Breast epithelium (tissue), 4 donors: ENCODE measurements at regions not wholly inside any gene's neighbourhood (a gene's known extent, or its start where the extent isn't known, plus 50 kb on each side); places are given as distances from the start of the nearest gene placed in this dataset.
"Not testable (repeated sequence)": the region's sequence is repeated elsewhere in the genome, so short reads cannot be mapped to it uniquely, and the experiment has no call there.

ENCODE experiments used
- DNase-seq, 2 donors: peaks; one replicate each; pipeline ENCODE4 v3.0.0-alpha.2; 2019; ENCODE audit warnings: low spot score in 2 of 2
- H3K27ac ChIP-seq, 2 donors: fragments of 200-600 bp; sonication (generic) in 1 of 2; one replicate each; pipeline ENCODE4 v1.5.1; 2016 to 2019; ENCODE audit warnings: mild to moderate bottlenecking in 1 of 2
- H3K27me3 ChIP-seq, 2 donors: fragments of 200-600 bp; sonication (generic) in 1 of 2; one replicate each; pipeline versions ENCODE4 v1.5.1 to v1.6.0; 2017 to 2019; ENCODE audit warnings: control low read depth in 1 of 2, mild to moderate bottlenecking in 1 of 2
- H3K36me3 ChIP-seq: fragments of 200-600 bp; one replicate; pipeline ENCODE4 v1.5.1; 2019
- H3K4me1 ChIP-seq, 2 donors: fragments of 200-600 bp; sonication (generic); one replicate each; pipeline ENCODE4 v1.5.1; 2016 to 2019; ENCODE audit warnings: control low read depth in 1 of 2
- H3K4me3 ChIP-seq, 3 donors: fragments of 200-600 bp; sonication (generic); 1 replicate in 2 of 3; 2 replicates in 1 of 3; pipeline ENCODE4 v1.5.1; 2016 to 2019; ENCODE audit warnings: mild to moderate bottlenecking in 3 of 3, moderate library complexity in 2 of 3
- H3K9me3 ChIP-seq, 2 donors: fragments of 200-600 bp; sonication (generic) in 1 of 2; one replicate each; pipeline ENCODE4 v1.5.1; 2016 to 2019; ENCODE audit warnings: control low read depth in 1 of 2
- POLR2A ChIP-seq: fragments of 450-650 bp; IDR thresholded peaks from one replicate; pipeline ENCODE4 v1.6.1; 2016; ENCODE audit warnings: antibody characterized with exemption, mild to moderate bottlenecking, moderate library complexity
- POLR2AphosphoS5 ChIP-seq, 3 donors: sonication (generic); formaldehyde crosslinking; IDR thresholded peaks; one replicate each; pipeline ENCODE4 v1.6.1; 2017; ENCODE audit warnings: antibody characterized with exemption in 3 of 3
- intact Hi-C: fragments of 100-400 bp; cut with DNase I; formaldehyde crosslinking; loops from one replicate; pipeline ENCODE4 v1.15.1; 2023; ENCODE audit warnings: low total_unique reads
- TF ChIP-seq, protein P1 (sequence below), 3 donors: fragments of 450-650 bp; IDR thresholded peaks; one replicate each; pipeline ENCODE4 v1.5.1; 2016 to 2017; ENCODE audit warnings: antibody characterized with exemption in 3 of 3, mild to moderate bottlenecking in 3 of 3, moderate library complexity in 3 of 3

DNA sequence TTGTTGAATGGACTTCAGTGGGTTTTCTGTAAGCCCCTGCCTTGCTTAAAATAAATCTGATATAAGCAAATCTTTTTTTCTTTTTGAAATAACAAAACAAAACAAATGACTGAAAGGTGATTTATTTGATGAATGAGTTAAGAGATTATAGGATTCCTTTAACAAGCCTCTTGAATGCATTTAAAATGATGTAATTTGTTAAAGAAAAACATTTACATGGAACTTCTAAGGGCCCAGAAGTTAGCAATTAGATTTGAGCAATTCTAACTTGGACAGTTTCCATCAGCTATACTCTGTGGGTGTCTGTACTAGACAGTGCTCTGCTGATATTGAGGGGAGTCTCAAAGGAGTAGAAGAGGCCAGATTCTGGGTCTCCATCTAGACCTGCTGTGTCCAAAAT, 143.5 kb upstream of the RAG2 start:
- H3K4me1 ChIP-seq: no peaks in the 10 kb centered on the region
- no peak for DNase-seq
- H3K9me3 ChIP-seq: peaks cover 0 to under 1% of the 10 kb centered on the region in 2 donors
- H3K27ac ChIP-seq: no peak overlapping the region
- no peaks in the 10 kb centered on the region for H3K27me3 ChIP-seq
- H3K36me3 ChIP-seq: no peaks in the 10 kb centered on the region
- H3K4me3 ChIP-seq: no peak overlapping the region
- intact Hi-C loops: no loop called here
- no peak for TF ChIP-seq POLR2AphosphoS5 (IDR thresholded peaks at IDR 0.05)
- TF ChIP-seq, protein P1, sequence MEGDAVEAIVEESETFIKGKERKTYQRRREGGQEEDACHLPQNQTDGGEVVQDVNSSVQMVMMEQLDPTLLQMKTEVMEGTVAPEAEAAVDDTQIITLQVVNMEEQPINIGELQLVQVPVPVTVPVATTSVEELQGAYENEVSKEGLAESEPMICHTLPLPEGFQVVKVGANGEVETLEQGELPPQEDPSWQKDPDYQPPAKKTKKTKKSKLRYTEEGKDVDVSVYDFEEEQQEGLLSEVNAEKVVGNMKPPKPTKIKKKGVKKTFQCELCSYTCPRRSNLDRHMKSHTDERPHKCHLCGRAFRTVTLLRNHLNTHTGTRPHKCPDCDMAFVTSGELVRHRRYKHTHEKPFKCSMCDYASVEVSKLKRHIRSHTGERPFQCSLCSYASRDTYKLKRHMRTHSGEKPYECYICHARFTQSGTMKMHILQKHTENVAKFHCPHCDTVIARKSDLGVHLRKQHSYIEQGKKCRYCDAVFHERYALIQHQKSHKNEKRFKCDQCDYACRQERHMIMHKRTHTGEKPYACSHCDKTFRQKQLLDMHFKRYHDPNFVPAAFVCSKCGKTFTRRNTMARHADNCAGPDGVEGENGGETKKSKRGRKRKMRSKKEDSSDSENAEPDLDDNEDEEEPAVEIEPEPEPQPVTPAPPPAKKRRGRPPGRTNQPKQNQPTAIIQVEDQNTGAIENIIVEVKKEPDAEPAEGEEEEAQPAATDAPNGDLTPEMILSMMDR (IDR thresholded peaks at IDR 0.05): no peak

- H3K27me3 ChIP-seq: no peaks in the 10 kb centered on the region
- intact Hi-C loops: no loop called here
- no peaks in the 10 kb centered on the region for H3K4me1 ChIP-seq
- H3K4me3 ChIP-seq: no peak overlapping the region
- no peaks in the 10 kb centered on the region for H3K36me3 ChIP-seq
- TF ChIP-seq POLR2A (no peak), POLR2AphosphoS5 (IDR thresholded peaks at IDR 0.05) (no peak)
- TF ChIP-seq, protein P1 (IDR thresholded peaks at IDR 0.05): no peak
- no peak for DNase-seq
- no peak overlapping the region for H3K27ac ChIP-seq
- H3K9me3 ChIP-seq: peaks cover 0 to 15% of the 10 kb centered on the region in 2 donors
Measured at GRCh38 chr11:36738292-36738861, 140.3 kb upstream of the RAG2 start.

- Histone ChIP-seq H3K4me1 (no peaks in the 10 kb centered on the region), H3K27me3 (no peaks in the 10 kb centered on the region), H3K36me3 (no peaks in the 10 kb centered on the region), H3K27ac (no peak overlapping the region), H3K4me3 (no peak overlapping the region), H3K9me3 (peaks cover 0 to 15% of the 10 kb centered on the region in 2 donors)
- TF ChIP-seq POLR2AphosphoS5 (IDR thresholded peaks at IDR 0.05): no peak
- no peak for TF ChIP-seq POLR2A
- TF ChIP-seq, protein P1 (IDR thresholded peaks at IDR 0.05): no peak
- no peak for DNase-seq
- intact Hi-C loops: no loop called here
Measured at GRCh38 chr11:36736103-36736502, 138.1 kb upstream of the RAG2 start.

GRCh38 chr11:36733721-36734120, 135.7 kb upstream of the RAG2 start:
- intact Hi-C loops, H3K36me3 ChIP-seq, H3K4me3 ChIP-seq, H3K4me1 ChIP-seq, H3K27me3 ChIP-seq, DNase-seq, H3K27ac ChIP-seq: not testable (repeated sequence)
- H3K9me3 ChIP-seq: peaks cover 0 to 15% of the 10 kb centered on the region in 2 donors

- peaks cover 0 to 7% of the 10 kb centered on the region in 2 donors for H3K9me3 ChIP-seq
- no peak overlapping the region for H3K27ac ChIP-seq
- TF ChIP-seq, protein P1 (IDR thresholded peaks at IDR 0.05): no peak
- no peak for TF ChIP-seq POLR2AphosphoS5 (IDR thresholded peaks at IDR 0.05)
- TF ChIP-seq POLR2A: no peak
- intact Hi-C loops: no loop called here
- no peaks in the 10 kb centered on the region for H3K36me3 ChIP-seq
- no peak for DNase-seq
- no peaks in the 10 kb centered on the region for H3K4me1 ChIP-seq
- no peak overlapping the region for H3K4me3 ChIP-seq
- H3K27me3 ChIP-seq: no peaks in the 10 kb centered on the region
Measured at GRCh38 chr11:36730761-36731160, 132.7 kb upstream of the RAG2 start.

GRCh38 chr11:36729825-36730224, 131.8 kb upstream of the RAG2 start:
- Histone ChIP-seq H3K9me3 (no peaks in the 10 kb centered on the region), H3K4me3 (no peak overlapping the region), H3K4me1 (no peaks in the 10 kb centered on the region), H3K27ac (no peak overlapping the region), H3K27me3 (no peaks in the 10 kb centered on the region), H3K36me3 (no peaks in the 10 kb centered on the region)
- intact Hi-C loops: no loop called here
- TF ChIP-seq POLR2A: no peak
- no peak for TF ChIP-seq POLR2AphosphoS5 (IDR thresholded peaks at IDR 0.05)
- TF ChIP-seq, protein P1 (IDR thresholded peaks at IDR 0.05): no peak
- DNase-seq: no peak
